KMS-11 (cell line): ENCODE measurements at regions not wholly inside any gene's neighbourhood (a gene's known extent, or its start where the extent isn't known, plus 50 kb on each side); places are given as distances from the start of the nearest gene placed in this dataset.

Experiments
- H2AFZ ChIP-seq: fragments of 200-600 bp; sonication (generic); 2 replicates; pipeline ENCODE4 v1.6.1; 2016; ENCODE audit warnings: antibody characterized with exemption, mixed run types, low read depth
- H3K27ac ChIP-seq: fragments of 200-600 bp; sonication (generic); 2 replicates; pipeline ENCODE4 v1.6.1; 2016; ENCODE audit warnings: mild to moderate bottlenecking, mixed run types
- H3K27me3 ChIP-seq: fragments of 200-600 bp; sonication (generic); 2 replicates; pipeline ENCODE4 v1.6.1; 2017; ENCODE audit warnings: mild to moderate bottlenecking, low read depth, mixed run types, moderate library complexity; ENCODE audit not compliant: insufficient read depth
- H3K36me3 ChIP-seq: fragments of 200-600 bp; sonication (generic); 2 replicates; pipeline ENCODE4 v1.6.1; 2017; ENCODE audit warnings: mild to moderate bottlenecking, mixed run types; ENCODE audit not compliant: insufficient read depth
- H3K4me1 ChIP-seq: fragments of 200-600 bp; sonication (generic); 2 replicates; pipeline ENCODE4 v1.6.1; 2016; ENCODE audit warnings: mild to moderate bottlenecking, low read depth, mixed run types; ENCODE audit not compliant: poor library complexity, severe bottlenecking
- H3K4me2 ChIP-seq: fragments of 200-600 bp; sonication (generic); 2 replicates; pipeline ENCODE4 v1.7.0; 2016; ENCODE audit warnings: mild to moderate bottlenecking, mixed run types
- H3K4me3 ChIP-seq: fragments of 200-600 bp; sonication (generic); IDR thresholded peaks from 2 replicates; pipeline ENCODE4 v1.6.1; 2017; ENCODE audit warnings: low read depth, low read length, mixed read lengths; ENCODE audit not compliant: insufficient read depth
- H3K79me2 ChIP-seq: fragments of 200-600 bp; sonication (generic); 2 replicates; pipeline ENCODE4 v1.6.1; 2016; ENCODE audit warnings: low read depth, mixed run types; ENCODE audit not compliant: insufficient read depth
- H3K9ac ChIP-seq: fragments of 200-600 bp; sonication (generic); 2 replicates; pipeline ENCODE4 v1.6.1; 2016; ENCODE audit warnings: mild to moderate bottlenecking, mixed run types
- H4K20me1 ChIP-seq: fragments of 200-600 bp; sonication (generic); 2 replicates; pipeline ENCODE4 v1.6.1; 2016; ENCODE audit warnings: mild to moderate bottlenecking, mixed run types; ENCODE audit not compliant: insufficient read depth
- CTCF ChIP-seq: fragments of 200-600 bp; sonication (generic); conservative IDR thresholded peaks from 2 replicates; pipeline ENCODE4 v1.6.1; 2017; ENCODE audit warnings: low read depth, mild to moderate bottlenecking, antibody characterized with exemption, low read length, moderate library complexity, mixed read lengths

- no peak overlapping the region for H3K4me3 ChIP-seq
- TF ChIP-seq CTCF = no peak
- H3K9ac ChIP-seq = no peak overlapping the region
- H3K4me2 ChIP-seq = no peak overlapping the region
- no peak overlapping the region for H3K27ac ChIP-seq
- no peaks in the 10 kb centered on the region for H3K27me3 ChIP-seq
- no peaks in the 10 kb centered on the region for H3K79me2 ChIP-seq
- H4K20me1 ChIP-seq = no peaks in the 10 kb centered on the region
- no peak overlapping the region for H2AFZ ChIP-seq
- H3K36me3 ChIP-seq = no peaks in the 10 kb centered on the region
- H3K4me1 ChIP-seq = no peaks in the 10 kb centered on the region
Measured at GRCh38 chr2:59217360-59217759, 976.2 kb upstream of the FANCL start.

- Histone ChIP-seq H3K36me3 (no peaks in the 10 kb centered on the region), H3K27ac (no peak overlapping the region), H3K4me3 (no peak overlapping the region), H3K79me2 (no peaks in the 10 kb centered on the region), H3K27me3 (no peaks in the 10 kb centered on the region), H3K4me2 (no peak overlapping the region), H2AFZ (no peak overlapping the region), H3K4me1 (no peaks in the 10 kb centered on the region), H4K20me1 (no peaks in the 10 kb centered on the region), H3K9ac (no peak overlapping the region)
- TF ChIP-seq CTCF = no peak
Measured at GRCh38 chr2:59206361-59206760, 965.2 kb upstream of the FANCL start.

- Histone ChIP-seq H4K20me1 (no peaks in the 10 kb centered on the region), H3K4me1 (no peaks in the 10 kb centered on the region), H3K4me2 (no peak overlapping the region), H2AFZ (no peak overlapping the region), H3K36me3 (no peaks in the 10 kb centered on the region), H3K27me3 (no peaks in the 10 kb centered on the region), H3K27ac (no peak overlapping the region), H3K9ac (no peak overlapping the region), H3K79me2 (no peaks in the 10 kb centered on the region), H3K4me3 (no peak overlapping the region)
- no peak for TF ChIP-seq CTCF
Measured at GRCh38 chr2:59204040-59204439, 962.9 kb upstream of the FANCL start.

- Histone ChIP-seq H3K27ac (no peak overlapping the region), H2AFZ (no peak overlapping the region), H3K4me1 (no peaks in the 10 kb centered on the region), H3K79me2 (no peaks in the 10 kb centered on the region), H3K36me3 (no peaks in the 10 kb centered on the region), H3K27me3 (no peaks in the 10 kb centered on the region), H3K4me2 (no peak overlapping the region), H4K20me1 (no peaks in the 10 kb centered on the region), H3K9ac (no peak overlapping the region), H3K4me3 (no peak overlapping the region)
- TF ChIP-seq CTCF = no peak
Measured at GRCh38 chr2:59196491-59196890, 955.4 kb upstream of the FANCL start.

- no peak overlapping the region for H3K27ac ChIP-seq
- H3K79me2 ChIP-seq = no peaks in the 10 kb centered on the region
- H3K4me2 ChIP-seq = no peak overlapping the region
- no peaks in the 10 kb centered on the region for H3K4me1 ChIP-seq
- no peak overlapping the region for H3K9ac ChIP-seq
- no peak for TF ChIP-seq CTCF
- no peak overlapping the region for H2AFZ ChIP-seq
- no peaks in the 10 kb centered on the region for H4K20me1 ChIP-seq
- no peaks in the 10 kb centered on the region for H3K27me3 ChIP-seq
- no peaks in the 10 kb centered on the region for H3K36me3 ChIP-seq
- no peak overlapping the region for H3K4me3 ChIP-seq
Measured at GRCh38 chr2:59195851-59196250, 954.7 kb upstream of the FANCL start.
